Trophoblast cell (in vitro differentiated cells and primary cell): ENCODE measurements at regions not wholly inside any gene's neighbourhood (a gene's known extent, or its start where the extent isn't known, plus 50 kb on each side); places are given as distances from the start of the nearest gene placed in this dataset.
"Not testable (repeated sequence)": the region's sequence is repeated elsewhere in the genome, so short reads cannot be mapped to it uniquely, and the experiment has no call there.

Experiments used
- DNase-seq, 2 donors: peaks; one replicate each; pipeline ENCODE4 v3.0.0-alpha.2; 2016
- H2AFZ ChIP-seq: 2 replicates; pipeline ENCODE4 v1.6.1; 2013; ENCODE audit warnings: low read length, moderate library complexity, mild to moderate bottlenecking; ENCODE audit not compliant: insufficient read depth, poor library complexity
- H2AK5ac ChIP-seq: 2 replicates; pipeline ENCODE4 v1.6.1; 2013; ENCODE audit warnings: mild to moderate bottlenecking, low read length
- H2BK120ac ChIP-seq: 2 replicates; pipeline ENCODE4 v1.6.1; 2013; ENCODE audit warnings: low read length, mild to moderate bottlenecking, moderate library complexity; ENCODE audit not compliant: insufficient read depth, poor library complexity
- H2BK12ac ChIP-seq: 2 replicates; pipeline ENCODE4 v1.6.1; 2013; ENCODE audit warnings: mild to moderate bottlenecking, low read length, moderate library complexity
- H2BK5ac ChIP-seq: 2 replicates; pipeline ENCODE4 v1.6.1; 2013; ENCODE audit warnings: low read length, low read depth, moderate library complexity, mild to moderate bottlenecking; ENCODE audit not compliant: poor library complexity
- H3K14ac ChIP-seq: 2 replicates; pipeline ENCODE4 v1.6.1; 2013; ENCODE audit warnings: mild to moderate bottlenecking, low read length
- H3K18ac ChIP-seq: 2 replicates; pipeline ENCODE4 v1.6.1; 2013; ENCODE audit warnings: mild to moderate bottlenecking, low read length
- H3K23ac ChIP-seq: 2 replicates; pipeline ENCODE4 v1.6.1; 2013; ENCODE audit warnings: low read length
- H3K27ac ChIP-seq: 2 replicates; pipeline ENCODE4 v1.5.1; 2013; ENCODE audit warnings: low read depth, mild to moderate bottlenecking, inconsistent platforms, low read length, moderate library complexity
- H3K27me3 ChIP-seq: 2 replicates; pipeline ENCODE4 v1.6.1; 2013; ENCODE audit warnings: inconsistent platforms, mild to moderate bottlenecking, low read length, moderate library complexity; ENCODE audit not compliant: insufficient read depth
- H3K36me3 ChIP-seq, 2 experiments: 1 replicate in 1 of 2; 2 replicates in 1 of 2; pipeline ENCODE4 v1.6.1; 2013; ENCODE audit warnings: low read length in 2 of 2, mild to moderate bottlenecking in 2 of 2, moderate library complexity in 1 of 2; ENCODE audit not compliant: insufficient read depth in 2 of 2, control insufficient read depth in 1 of 2
- H3K4ac ChIP-seq: 2 replicates; pipeline ENCODE4 v1.6.1; 2013; ENCODE audit warnings: low read depth, mild to moderate bottlenecking, low read length, moderate library complexity
- H3K4me1 ChIP-seq, 2 experiments: 1 replicate in 1 of 2; 2 replicates in 1 of 2; pipeline ENCODE4 v1.6.1; 2013; ENCODE audit warnings: low read length in 2 of 2, mild to moderate bottlenecking in 2 of 2, moderate library complexity in 1 of 2; ENCODE audit not compliant: insufficient read depth in 2 of 2, control insufficient read depth in 1 of 2
- H3K4me2 ChIP-seq: 2 replicates; pipeline ENCODE4 v1.6.1; 2013; ENCODE audit warnings: inconsistent platforms, mild to moderate bottlenecking, low read length, moderate library complexity
- H3K4me3 ChIP-seq: 2 replicates; pipeline ENCODE4 v1.5.1; 2013; ENCODE audit warnings: mild to moderate bottlenecking, low read depth, low read length, inconsistent platforms
- H3K79me1 ChIP-seq: one replicate; pipeline ENCODE4 v1.6.1; 2013; ENCODE audit warnings: low read length
- H3K79me2 ChIP-seq: 2 replicates; pipeline ENCODE4 v1.6.1; 2013; ENCODE audit warnings: low read length, mild to moderate bottlenecking; ENCODE audit not compliant: control insufficient read depth, insufficient read depth, poor library complexity
- H3K9ac ChIP-seq: 2 replicates; pipeline ENCODE4 v1.6.1; 2013; ENCODE audit warnings: mild to moderate bottlenecking, low read length
- H3K9me3 ChIP-seq: 2 replicates; pipeline ENCODE4 v1.6.1; 2013; ENCODE audit warnings: low read depth, mild to moderate bottlenecking, control low read depth, inconsistent platforms, low read length; ENCODE audit not compliant: insufficient read depth
- H4K12ac ChIP-seq: 2 replicates; pipeline ENCODE4 v1.6.1; 2013; ENCODE audit warnings: low read depth, mild to moderate bottlenecking, low read length, moderate library complexity
- H4K8ac ChIP-seq: 2 replicates; pipeline ENCODE4 v1.6.1; 2013; ENCODE audit warnings: low read depth, mild to moderate bottlenecking, low read length, moderate library complexity
- H4K91ac ChIP-seq: one replicate; pipeline ENCODE4 v1.6.1; 2013; ENCODE audit warnings: low read depth, mild to moderate bottlenecking, low read length, moderate library complexity
- WGBS: extraction: QIAGEN DNeasy Blood & Tissue Kit; methylation state at CpG from one replicate; pipeline ENCODE4 v1.1.7; 2013; ENCODE audit warnings: missing lambda C conversion rate; ENCODE audit not compliant: insufficient read length, insufficient coverage; ENCODE audit errors: extremely low coverage; 5-methylcytosine and 5-hydroxymethylcytosine counted together

- H3K4me3 ChIP-seq, H3K27me3 ChIP-seq, H2BK5ac ChIP-seq, DNase-seq, H3K79me1 ChIP-seq, H3K79me2 ChIP-seq, H2BK120ac ChIP-seq, H3K9ac ChIP-seq, H4K8ac ChIP-seq, H3K14ac ChIP-seq, H3K36me3 ChIP-seq, H2AFZ ChIP-seq, H3K18ac ChIP-seq, H2AK5ac ChIP-seq, H3K4ac ChIP-seq, H4K91ac ChIP-seq, H2BK12ac ChIP-seq, H3K27ac ChIP-seq, H3K23ac ChIP-seq, H3K9me3 ChIP-seq, H3K4me2 ChIP-seq, H3K4me1 ChIP-seq, H4K12ac ChIP-seq: not testable (repeated sequence)
- no CpG with 5 or more reads among the region's 1 CpG for WGBS
Measured at GRCh38 chr11:37145434-37145833, 547.4 kb upstream of the RAG2 start.

DNA sequence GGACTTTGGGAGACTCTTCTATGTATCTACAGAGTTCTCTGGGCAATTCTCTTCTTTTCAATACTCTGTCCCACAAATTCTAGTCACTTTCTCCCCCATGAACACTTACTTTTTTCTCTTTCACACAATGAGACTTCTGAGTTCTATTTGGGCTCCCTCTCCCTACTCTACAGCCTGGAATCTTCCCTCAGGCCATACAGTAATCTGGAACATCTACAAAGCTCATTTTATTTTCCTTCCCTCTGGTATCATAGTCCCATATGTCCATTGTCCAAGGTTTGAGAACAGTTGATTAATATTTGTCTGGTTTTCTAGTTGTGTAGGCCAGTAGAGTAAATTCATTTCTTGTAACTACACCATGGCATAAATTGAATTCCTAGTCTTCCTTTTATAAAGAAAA lies 544.6 kb upstream of the RAG2 start:
- Histone ChIP-seq H3K4me2 (no peak overlapping the region), H3K27me3 (no peaks in the 10 kb centered on the region), H3K18ac (no peak overlapping the region), H2BK5ac (no peak overlapping the region), H4K8ac (no peak overlapping the region), H3K9me3 (no peaks in the 10 kb centered on the region), H3K9ac (no peak overlapping the region), H4K12ac (no peak overlapping the region), H3K79me2 (no peaks in the 10 kb centered on the region), H3K23ac (no peak overlapping the region), H3K14ac (no peak overlapping the region), H3K79me1 (no peaks in the 10 kb centered on the region), H3K36me3 (no peaks in the 10 kb centered on the region), H3K4ac (no peak overlapping the region), H3K4me3 (no peak overlapping the region), H2AFZ (no peak overlapping the region), H2BK120ac (no peak overlapping the region), H3K27ac (no peak overlapping the region), H2AK5ac (no peak overlapping the region), H3K4me1 (no peaks in the 10 kb centered on the region), H4K91ac (no peak overlapping the region), H2BK12ac (no peak overlapping the region)
- DNase-seq = peak in 1 of 2 donors; percentile 51

- H2BK12ac ChIP-seq = no peak overlapping the region
- no peak overlapping the region for H2AFZ ChIP-seq
- H4K91ac ChIP-seq = no peak overlapping the region
- no peak overlapping the region for H3K14ac ChIP-seq
- H3K4ac ChIP-seq = no peak overlapping the region
- no peak overlapping the region for H2BK5ac ChIP-seq
- no peak overlapping the region for H2BK120ac ChIP-seq
- no peaks in the 10 kb centered on the region for H3K27me3 ChIP-seq
- no peak overlapping the region for H3K18ac ChIP-seq
- no peak overlapping the region for H3K23ac ChIP-seq
- no peak overlapping the region for H3K4me3 ChIP-seq
- H3K36me3 ChIP-seq = no peaks in the 10 kb centered on the region
- H3K79me1 ChIP-seq = no peaks in the 10 kb centered on the region
- no peaks in the 10 kb centered on the region for H3K79me2 ChIP-seq
- peak in 1 of 2 donors; percentile 27 for DNase-seq
- no peak overlapping the region for H4K8ac ChIP-seq
- no peak overlapping the region for H3K27ac ChIP-seq
- H2AK5ac ChIP-seq = no peak overlapping the region
- H3K4me2 ChIP-seq = no peak overlapping the region
- no peaks in the 10 kb centered on the region for H3K4me1 ChIP-seq
- H4K12ac ChIP-seq = no peak overlapping the region
- H3K9me3 ChIP-seq = no peaks in the 10 kb centered on the region
- WGBS = no CpG with 5 or more reads among the region's 5 CpGs
- H3K9ac ChIP-seq = no peak overlapping the region
Measured at GRCh38 chr11:37141707-37142106, 543.7 kb upstream of the RAG2 start.

- H2AFZ ChIP-seq, H3K14ac ChIP-seq, H3K9me3 ChIP-seq, H4K91ac ChIP-seq, H3K79me1 ChIP-seq, H4K12ac ChIP-seq, H3K4me2 ChIP-seq, H3K27ac ChIP-seq, H2BK120ac ChIP-seq, H2BK5ac ChIP-seq, H3K36me3 ChIP-seq, H3K4ac ChIP-seq, H3K9ac ChIP-seq, H2AK5ac ChIP-seq, H3K4me1 ChIP-seq, H4K8ac ChIP-seq, H3K4me3 ChIP-seq, H3K23ac ChIP-seq, H3K79me2 ChIP-seq, H2BK12ac ChIP-seq, H3K18ac ChIP-seq, H3K27me3 ChIP-seq: not testable (repeated sequence)
- WGBS = no CpG with 5 or more reads among the region's 6 CpGs
- DNase-seq = peak in 1 of 2 donors; percentile 65
Measured at GRCh38 chr11:37135606-37136005, 537.6 kb upstream of the RAG2 start.
